ENCODE measurements at regions not wholly inside any gene's neighbourhood (a gene's known extent, or its start where the extent isn't known, plus 50 kb on each side); places are given as distances from the start of the nearest gene placed in this dataset.

GRCh38 chr4:169912996-169913395, 113.2 kb downstream of the MFAP3L start:
- DNase-seq (ENCODE audit: low read depth), result no peak
- H3K4me3 ChIP-seq (ENCODE audit: low read depth, low read length), result no peak overlapping the region
- TF ChIP-seq POLR2A (IDR thresholded peaks at IDR 0.05; ENCODE audit: extremely low read depth, insufficient read length) (no peak), MAX (IDR thresholded peaks at IDR 0.05; ENCODE audit: low read depth, low read length) (no peak), MYC (IDR thresholded peaks at IDR 0.05; ENCODE audit: low read depth, low read length) (no peak), CTCF (IDR thresholded peaks at IDR 0.05; ENCODE audit: low read depth, low read length) (no peak)

GRCh38 chr4:169909897-169910296, 116.3 kb downstream of the MFAP3L start:
- no peak for DNase-seq (ENCODE audit: low read depth)
- TF ChIP-seq POLR2A (IDR thresholded peaks at IDR 0.05; ENCODE audit: extremely low read depth, insufficient read length) (no peak), MAX (IDR thresholded peaks at IDR 0.05; ENCODE audit: low read depth, low read length) (no peak), CTCF (IDR thresholded peaks at IDR 0.05; ENCODE audit: low read depth, low read length) (no peak), MYC (IDR thresholded peaks at IDR 0.05; ENCODE audit: low read depth, low read length) (no peak)
- H3K4me3 ChIP-seq (ENCODE audit: low read depth, low read length), result no peak overlapping the region

GRCh38 chr4:169909479-169909878, 116.7 kb downstream of the MFAP3L start:
- no peak overlapping the region for H3K4me3 ChIP-seq (ENCODE audit: low read depth, low read length)
- no peak for DNase-seq (ENCODE audit: low read depth)
- TF ChIP-seq MAX (IDR thresholded peaks at IDR 0.05; ENCODE audit: low read depth, low read length), result no peak
- TF ChIP-seq MYC (IDR thresholded peaks at IDR 0.05; ENCODE audit: low read depth, low read length), result no peak
- no peak for TF ChIP-seq CTCF (IDR thresholded peaks at IDR 0.05; ENCODE audit: low read depth, low read length)
- no peak for TF ChIP-seq POLR2A (IDR thresholded peaks at IDR 0.05; ENCODE audit: extremely low read depth, insufficient read length)

- DNase-seq (ENCODE audit: low read depth), result no peak
- TF ChIP-seq POLR2A (IDR thresholded peaks at IDR 0.05; ENCODE audit: extremely low read depth, insufficient read length) (no peak), MYC (IDR thresholded peaks at IDR 0.05; ENCODE audit: low read depth, low read length) (no peak), CTCF (IDR thresholded peaks at IDR 0.05; ENCODE audit: low read depth, low read length) (no peak), MAX (IDR thresholded peaks at IDR 0.05; ENCODE audit: low read depth, low read length) (no peak)
- H3K4me3 ChIP-seq (ENCODE audit: low read depth, low read length), result no peak overlapping the region
Observed at GRCh38 chr4:169907705-169908104, 118.5 kb downstream of the MFAP3L start.

- DNase-seq (ENCODE audit: low read depth), result no peak
- no peak for TF ChIP-seq POLR2A (IDR thresholded peaks at IDR 0.05; ENCODE audit: extremely low read depth, insufficient read length)
- H3K4me3 ChIP-seq (ENCODE audit: low read depth, low read length), result no peak overlapping the region
Observed at GRCh38 chr4:169906821-169907220, 119.4 kb downstream of the MFAP3L start.

GRCh38 chr4:169906104-169906503, 120.1 kb downstream of the MFAP3L start:
- DNase-seq (ENCODE audit: low read depth), result peak; percentile 9
- H3K4me3 ChIP-seq (ENCODE audit: low read depth, low read length), result no peak overlapping the region
- TF ChIP-seq POLR2A (IDR thresholded peaks at IDR 0.05; ENCODE audit: extremely low read depth, insufficient read length), result no peak
- no peak for TF ChIP-seq MAX (IDR thresholded peaks at IDR 0.05; ENCODE audit: low read depth, low read length)
- no peak for TF ChIP-seq CTCF (IDR thresholded peaks at IDR 0.05; ENCODE audit: low read depth, low read length)
- TF ChIP-seq MYC (IDR thresholded peaks at IDR 0.05; ENCODE audit: low read depth, low read length), result no peak

Data from NB4 (cell line).